ENCODE measurements at regions not wholly inside any gene's neighbourhood (a gene's known extent, or its start where the extent isn't known, plus 50 kb on each side); places are given as distances from the start of the nearest gene placed in this dataset.
"Not testable (repeated sequence)": the region's sequence is repeated elsewhere in the genome, so short reads cannot be mapped to it uniquely, and the experiment has no call there.

GRCh38 chr2:12620759-12621158 lies 96.0 kb upstream of the TRIB2 start:
- TF ChIP-seq EZH2phosphoT487 (IDR thresholded peaks at IDR 0.05; ENCODE audit: low read depth) (no peak), CTCF (IDR thresholded peaks at IDR 0.05; ENCODE audit: low read depth, low read length) (no peak)
- Histone ChIP-seq H3K79me2 (ENCODE audit: low read length) (no peaks in the 10 kb centered on the region), H3K4me1 (ENCODE audit: low read length) (peaks cover 16% of the 10 kb centered on the region), H4K20me1 (ENCODE audit: insufficient read depth, low read length) (no peaks in the 10 kb centered on the region), H3K9ac (ENCODE audit: low read length) (no peak overlapping the region), H3K9me3 (ENCODE audit: insufficient read depth, low read length) (no peaks in the 10 kb centered on the region), H3K4me3 (ENCODE audit: low read length) (no peak overlapping the region), H3K27ac (ENCODE audit: low read length) (no peak overlapping the region), H3K36me3 (replicated peaks; ENCODE audit: low read depth, low read length) (no peaks in the 10 kb centered on the region), H2AFZ (ENCODE audit: low read depth, low read length) (no peak overlapping the region), H3K4me2 (ENCODE audit: low read length) (no peak overlapping the region), H3K27me3 (ENCODE audit: low read depth, low read length) (no peaks in the 10 kb centered on the region)

GRCh38 chr2:12623051-12623450 lies 93.7 kb upstream of the TRIB2 start:
- Histone ChIP-seq H3K27me3 (ENCODE audit: low read depth, low read length) (no peaks in the 10 kb centered on the region), H3K9ac (ENCODE audit: low read length) (no peak overlapping the region), H3K27ac (ENCODE audit: low read length) (no peak overlapping the region), H3K36me3 (replicated peaks; ENCODE audit: low read depth, low read length) (no peaks in the 10 kb centered on the region), H3K4me2 (ENCODE audit: low read length) (no peak overlapping the region), H2AFZ (ENCODE audit: low read depth, low read length) (no peak overlapping the region), H3K79me2 (ENCODE audit: low read length) (no peaks in the 10 kb centered on the region), H3K4me1 (ENCODE audit: low read length) (no peaks in the 10 kb centered on the region), H3K4me3 (ENCODE audit: low read length) (no peak overlapping the region), H4K20me1 (ENCODE audit: insufficient read depth, low read length) (no peaks in the 10 kb centered on the region), H3K9me3 (ENCODE audit: insufficient read depth, low read length) (no peaks in the 10 kb centered on the region)
- TF ChIP-seq EZH2phosphoT487 (IDR thresholded peaks at IDR 0.05; ENCODE audit: low read depth) (no peak), CTCF (IDR thresholded peaks at IDR 0.05; ENCODE audit: low read depth, low read length) (no peak)

- Histone ChIP-seq H2AFZ (ENCODE audit: low read depth, low read length) (no peak overlapping the region), H3K9ac (ENCODE audit: low read length) (no peak overlapping the region), H3K4me2 (ENCODE audit: low read length) (no peak overlapping the region), H4K20me1 (ENCODE audit: insufficient read depth, low read length) (no peaks in the 10 kb centered on the region), H3K27ac (ENCODE audit: low read length) (no peak overlapping the region), H3K79me2 (ENCODE audit: low read length) (no peaks in the 10 kb centered on the region), H3K9me3 (ENCODE audit: insufficient read depth, low read length) (no peaks in the 10 kb centered on the region), H3K4me3 (ENCODE audit: low read length) (no peak overlapping the region), H3K4me1 (ENCODE audit: low read length) (no peaks in the 10 kb centered on the region), H3K27me3 (ENCODE audit: low read depth, low read length) (no peaks in the 10 kb centered on the region), H3K36me3 (replicated peaks; ENCODE audit: low read depth, low read length) (no peaks in the 10 kb centered on the region)
- TF ChIP-seq CTCF (IDR thresholded peaks at IDR 0.05; ENCODE audit: low read depth, low read length) (no peak), EZH2phosphoT487 (IDR thresholded peaks at IDR 0.05; ENCODE audit: low read depth) (no peak)
Measured at GRCh38 chr2:12624384-12624783, 92.4 kb upstream of the TRIB2 start.

GRCh38 chr2:12624905-12625598 lies 91.7 kb upstream of the TRIB2 start:
- Histone ChIP-seq H3K9ac (ENCODE audit: low read length) (no peak overlapping the region), H3K36me3 (replicated peaks; ENCODE audit: low read depth, low read length) (no peaks in the 10 kb centered on the region), H3K9me3 (ENCODE audit: insufficient read depth, low read length) (no peaks in the 10 kb centered on the region), H3K4me2 (ENCODE audit: low read length) (no peak overlapping the region), H3K27ac (ENCODE audit: low read length) (no peak overlapping the region), H4K20me1 (ENCODE audit: insufficient read depth, low read length) (no peaks in the 10 kb centered on the region), H3K79me2 (ENCODE audit: low read length) (no peaks in the 10 kb centered on the region), H2AFZ (ENCODE audit: low read depth, low read length) (no peak overlapping the region), H3K27me3 (ENCODE audit: low read depth, low read length) (no peaks in the 10 kb centered on the region), H3K4me1 (ENCODE audit: low read length) (no peaks in the 10 kb centered on the region), H3K4me3 (ENCODE audit: low read length) (no peak overlapping the region)
- no peak for TF ChIP-seq EZH2phosphoT487 (IDR thresholded peaks at IDR 0.05; ENCODE audit: low read depth)
- no peak for TF ChIP-seq CTCF (IDR thresholded peaks at IDR 0.05; ENCODE audit: low read depth, low read length)

GRCh38 chr2:12628541-12628940 lies 88.2 kb upstream of the TRIB2 start:
- not testable (repeated sequence) for H3K9me3 ChIP-seq (ENCODE audit: insufficient read depth, low read length); H3K4me2 ChIP-seq (ENCODE audit: low read length); H3K79me2 ChIP-seq (ENCODE audit: low read length); H3K27ac ChIP-seq (ENCODE audit: low read length); H3K36me3 ChIP-seq (replicated peaks; ENCODE audit: low read depth, low read length); H3K27me3 ChIP-seq (ENCODE audit: low read depth, low read length); H2AFZ ChIP-seq (ENCODE audit: low read depth, low read length); H3K4me1 ChIP-seq (ENCODE audit: low read length); H3K4me3 ChIP-seq (ENCODE audit: low read length); H4K20me1 ChIP-seq (ENCODE audit: insufficient read depth, low read length); H3K9ac ChIP-seq (ENCODE audit: low read length)
